GM19035 (cell line): ENCODE measurements at regions not wholly inside any gene's neighbourhood (a gene's known extent, or its start where the extent isn't known, plus 50 kb on each side); places are given as distances from the start of the nearest gene placed in this dataset.

Experiments
- ATAC-seq: cut with Tn5 transposase; IDR thresholded peaks from one replicate; pipeline ENCODE4 v1.9.1; 2021; ENCODE audit not compliant: unreplicated experiment

- no peak for ATAC-seq
Measured at GRCh38 chr11:42552786-42553185, 759.0 kb upstream of the API5 start.

GRCh38 chr11:42555190-42555589, 756.6 kb upstream of the API5 start:
- ATAC-seq = no peak

DNA sequence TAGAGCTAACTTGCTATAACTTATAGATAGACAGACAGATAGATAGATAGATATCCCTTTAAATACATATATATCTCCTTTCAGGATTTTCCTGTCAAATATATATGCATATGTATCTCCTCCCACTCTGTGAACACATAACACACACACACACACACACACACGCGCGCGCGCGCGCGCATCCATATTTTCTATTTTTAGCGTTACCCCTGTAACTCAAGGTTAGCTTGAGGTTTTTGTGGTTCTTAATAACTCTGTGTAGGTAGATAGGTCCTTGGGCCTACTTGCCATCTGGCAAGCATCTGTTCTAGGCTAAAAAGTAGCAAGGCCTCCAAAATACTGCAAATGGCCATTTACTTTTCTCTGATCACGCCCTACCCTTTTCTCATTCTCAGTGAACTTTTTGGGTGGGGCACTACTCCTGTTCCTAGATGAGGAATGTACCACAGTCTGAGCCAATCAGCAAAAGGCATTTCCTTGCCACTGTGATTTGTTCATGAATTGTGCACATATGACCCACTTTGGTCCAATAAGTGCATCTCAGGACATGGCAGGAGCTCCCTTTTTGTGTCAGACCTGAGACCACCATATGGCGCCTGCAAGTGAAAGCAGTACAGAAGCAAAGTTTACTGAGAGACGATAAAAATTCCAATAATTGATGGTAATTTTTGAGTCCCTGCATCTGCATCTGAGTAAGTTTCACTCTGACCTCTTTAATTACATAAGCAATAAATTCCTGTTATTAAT, 740.5 kb upstream of the API5 start:
- no peak for ATAC-seq

DNA sequence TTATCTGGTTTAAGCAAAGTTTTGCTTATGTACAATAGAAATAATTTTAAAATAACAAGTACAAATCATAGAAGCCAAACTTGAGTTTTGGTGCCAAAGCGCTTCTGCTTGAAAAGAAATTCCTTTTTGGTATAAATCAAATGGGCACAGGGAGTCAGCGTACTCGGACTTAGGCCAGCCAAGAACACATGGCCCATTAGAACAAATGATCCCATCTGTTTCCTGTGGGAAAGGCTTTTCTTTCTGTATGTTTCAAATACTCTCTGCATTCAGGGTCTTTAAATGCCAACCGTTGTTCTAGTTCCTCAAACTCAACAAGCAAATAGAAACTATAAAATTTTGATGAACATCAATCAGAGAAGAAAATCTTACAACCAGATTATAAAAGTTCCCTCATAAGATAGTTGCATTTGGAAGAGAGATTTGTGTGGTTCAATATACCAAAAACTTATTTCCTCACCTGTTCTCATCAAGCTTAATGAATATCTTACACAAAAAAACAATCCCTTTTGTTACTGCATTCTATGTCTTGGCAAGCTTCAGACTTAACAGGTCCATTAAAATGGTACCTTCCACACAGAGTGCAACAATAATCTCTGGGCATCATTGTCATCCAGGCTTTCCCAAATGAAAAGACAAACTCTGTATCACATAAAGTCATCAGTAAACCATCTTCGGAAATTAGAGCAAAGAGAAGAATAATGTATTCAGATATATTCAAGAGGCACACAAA, 739.8 kb upstream of the API5 start:
- no peak for ATAC-seq

DNA sequence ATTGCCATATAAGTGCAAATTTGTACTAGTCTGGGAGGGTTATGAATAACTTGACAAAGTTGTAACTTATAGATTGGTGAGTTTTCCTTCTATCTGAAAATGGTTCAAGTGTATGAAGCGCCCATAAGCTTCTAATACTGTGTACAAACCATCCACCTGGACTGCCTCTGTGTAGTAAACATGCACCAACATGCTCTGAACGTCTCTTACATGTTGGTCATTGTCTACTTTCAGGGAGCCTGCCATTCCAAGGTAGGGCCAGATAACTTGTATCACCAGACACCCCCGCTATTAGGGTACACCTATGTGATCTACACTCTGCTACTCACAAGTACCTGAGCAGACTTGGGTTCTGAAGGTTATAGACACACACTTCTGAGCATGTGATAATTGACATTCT, 735.5 kb upstream of the API5 start:
- ATAC-seq = no peak

DNA sequence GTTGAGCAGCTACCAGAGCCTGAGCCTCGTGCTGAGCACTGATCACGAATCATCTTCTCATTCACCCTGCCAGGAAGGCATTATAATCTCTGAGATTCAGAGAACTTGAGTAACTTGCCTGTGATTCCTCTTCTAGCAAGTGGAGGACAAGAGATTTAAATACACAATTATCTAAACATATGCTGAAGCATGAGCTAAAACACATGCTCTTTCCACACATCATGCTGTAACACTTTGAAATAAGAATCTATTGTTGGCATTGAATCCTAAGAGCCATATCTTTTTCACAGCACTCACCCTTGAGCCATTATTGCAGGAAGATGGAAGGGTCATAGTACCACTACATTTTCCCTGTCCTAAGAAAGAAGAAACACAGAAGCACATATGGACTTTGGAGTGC, 722.5 kb upstream of the API5 start:
- ATAC-seq = no peak

DNA sequence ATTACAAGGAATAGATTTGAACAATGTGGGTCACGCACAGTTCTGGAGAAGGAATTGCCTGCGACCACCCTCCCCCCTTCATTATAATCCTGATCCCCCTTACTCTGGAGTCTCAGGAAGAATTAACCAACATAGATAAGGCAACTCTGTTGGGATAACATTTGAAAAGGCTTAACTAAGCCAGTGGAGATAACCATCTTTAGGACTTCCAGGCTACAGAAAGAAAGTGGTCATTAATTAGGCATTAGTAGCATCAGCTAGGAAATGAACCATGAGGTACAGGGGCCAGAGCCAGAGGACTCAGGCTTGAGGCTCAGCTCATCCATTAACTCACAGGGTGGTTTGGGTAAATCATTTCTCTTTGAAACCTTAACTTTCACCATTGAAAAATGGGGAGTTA, 720.0 kb upstream of the API5 start:
- ATAC-seq = no peak

DNA sequence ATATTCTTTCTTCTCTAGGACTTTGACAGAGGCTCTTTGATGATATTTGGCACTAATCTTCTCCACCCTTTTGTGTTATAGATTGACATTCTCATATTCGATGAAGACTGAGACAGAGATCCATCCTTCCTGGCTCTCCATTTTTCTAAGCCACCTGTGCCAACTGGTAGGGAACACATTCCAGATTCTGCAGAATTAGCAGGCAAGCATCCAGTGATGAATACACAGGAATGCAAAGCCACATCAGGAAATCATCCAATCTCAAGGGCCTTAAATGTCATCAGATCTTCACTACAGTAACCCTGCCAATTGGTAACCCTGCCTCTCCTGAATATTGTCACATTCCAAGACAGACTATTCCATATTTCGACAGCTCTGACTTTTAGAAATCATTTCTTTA, 718.4 kb upstream of the API5 start:
- ATAC-seq = no peak

- ATAC-seq = no peak
Measured at GRCh38 chr11:42595876-42596275, 715.9 kb upstream of the API5 start.

- ATAC-seq = no peak
Measured at GRCh38 chr11:42596576-42597145, 715.1 kb upstream of the API5 start.

- ATAC-seq = no peak
Measured at GRCh38 chr11:42598341-42598740, 713.5 kb upstream of the API5 start.

DNA sequence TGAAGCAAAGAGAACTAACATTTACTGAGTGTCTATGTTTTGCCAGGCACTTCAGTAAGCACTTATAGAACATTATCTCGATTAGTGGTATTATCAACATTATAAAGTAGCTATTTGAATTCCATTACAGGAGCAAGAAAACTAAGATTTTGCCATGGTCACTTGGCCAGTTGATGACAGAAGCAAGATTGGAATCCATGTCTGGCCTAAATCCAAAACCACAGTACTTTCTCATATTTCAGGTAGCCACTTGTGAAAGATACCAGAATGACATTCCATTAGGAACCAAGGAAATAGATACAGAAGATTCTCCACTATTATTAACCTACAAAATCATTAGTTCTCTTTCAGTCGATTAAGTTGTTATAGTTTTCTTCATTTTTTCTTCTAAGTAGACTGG, 691.0 kb upstream of the API5 start:
- no peak for ATAC-seq

- ATAC-seq = no peak
Measured at GRCh38 chr11:42625757-42626665, 685.8 kb upstream of the API5 start.

GRCh38 chr11:42631220-42631843, 680.5 kb upstream of the API5 start:
- ATAC-seq = no peak

- no peak for ATAC-seq
Measured at GRCh38 chr11:42646959-42647358, 664.8 kb upstream of the API5 start.

- ATAC-seq = no peak
Measured at GRCh38 chr11:42647993-42648392, 663.8 kb upstream of the API5 start.

- ATAC-seq = no peak
Measured at GRCh38 chr11:42651621-42652020, 660.2 kb upstream of the API5 start.

DNA sequence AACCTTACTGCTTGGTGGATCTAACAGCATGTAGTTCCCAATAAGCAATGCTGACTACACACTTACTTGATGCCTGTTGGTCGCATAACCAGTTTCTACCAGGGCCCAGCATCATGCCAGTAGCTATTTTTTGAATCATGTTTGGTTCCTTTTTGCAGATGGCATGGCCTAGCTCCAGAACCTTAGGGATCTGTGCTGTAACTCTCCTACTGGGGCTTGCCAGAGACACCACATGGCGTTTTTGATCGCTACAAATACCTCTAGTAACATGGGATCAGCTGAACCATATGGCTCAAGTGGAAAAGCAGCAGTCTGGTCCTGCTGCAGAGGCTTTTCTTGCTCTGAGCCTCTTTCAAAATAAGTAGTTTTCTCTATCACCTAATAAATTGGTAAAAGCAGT, 654.6 kb upstream of the API5 start:
- no peak for ATAC-seq

DNA sequence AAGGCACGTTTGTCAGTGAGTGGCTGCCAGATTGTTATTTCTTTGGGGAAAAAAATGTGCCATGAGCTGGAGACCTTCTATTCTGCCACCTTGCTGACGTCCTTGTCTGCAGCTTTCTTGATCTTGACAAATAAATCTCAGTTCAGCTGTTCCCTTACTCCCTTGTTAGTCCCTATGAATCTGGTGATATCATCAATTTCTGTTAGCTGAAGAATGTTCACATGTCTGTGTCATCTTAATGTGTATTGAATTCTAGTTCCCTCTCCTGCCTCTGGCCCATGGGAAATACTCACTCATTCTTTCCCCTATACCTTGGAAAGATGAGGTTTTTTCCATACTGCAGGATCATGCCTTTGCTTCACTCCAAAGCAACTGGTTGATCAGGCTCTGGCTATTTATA, 649.9 kb upstream of the API5 start:
- ATAC-seq = no peak

GRCh38 chr11:42669248-42669976, 642.4 kb upstream of the API5 start:
- no peak for ATAC-seq
